Neural progenitor cell (in vitro differentiated cells): ENCODE measurements at regions not wholly inside any gene's neighbourhood (a gene's known extent, or its start where the extent isn't known, plus 50 kb on each side); places are given as distances from the start of the nearest gene placed in this dataset.

Experiments
- EZH2 ChIP-seq: fragments of 200-600 bp; sonication (generic); IDR thresholded peaks from 2 replicates; pipeline ENCODE4 v1.6.1; 2017; ENCODE audit warnings: antibody characterized with exemption, mild to moderate bottlenecking, moderate library complexity
- EZH2phosphoT487 ChIP-seq: fragments of 200-600 bp; sonication (generic); IDR thresholded peaks from 2 replicates; pipeline ENCODE4 v1.6.1; 2017; ENCODE audit warnings: antibody characterized with exemption
- TF ChIP-seq, protein P1 (sequence below): fragments of 200-600 bp; sonication (generic); IDR thresholded peaks from 2 replicates; pipeline ENCODE4 v1.5.1; 2017; ENCODE audit warnings: antibody characterized with exemption, mild to moderate bottlenecking

DNA sequence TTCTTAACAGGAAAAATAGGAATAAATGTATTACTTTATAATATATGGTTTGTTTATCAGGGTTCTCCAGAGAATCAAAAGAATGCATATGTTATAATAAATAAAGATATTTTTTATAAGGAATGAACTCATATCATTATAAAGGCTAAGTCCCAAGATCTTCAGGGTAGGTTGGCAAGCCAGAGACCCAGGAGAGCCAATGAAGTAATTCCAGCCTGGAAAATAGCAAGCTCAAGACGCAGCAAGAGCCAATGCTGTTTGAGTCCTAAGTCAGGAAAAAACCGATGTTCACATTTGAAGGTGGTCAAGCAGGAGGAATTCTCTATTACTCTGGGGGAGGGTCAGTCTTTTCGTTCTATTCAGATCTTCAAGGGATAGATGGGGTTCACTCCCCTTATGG is 490.0 kb downstream of the PCDH20 start:
- TF ChIP-seq, protein P1, sequence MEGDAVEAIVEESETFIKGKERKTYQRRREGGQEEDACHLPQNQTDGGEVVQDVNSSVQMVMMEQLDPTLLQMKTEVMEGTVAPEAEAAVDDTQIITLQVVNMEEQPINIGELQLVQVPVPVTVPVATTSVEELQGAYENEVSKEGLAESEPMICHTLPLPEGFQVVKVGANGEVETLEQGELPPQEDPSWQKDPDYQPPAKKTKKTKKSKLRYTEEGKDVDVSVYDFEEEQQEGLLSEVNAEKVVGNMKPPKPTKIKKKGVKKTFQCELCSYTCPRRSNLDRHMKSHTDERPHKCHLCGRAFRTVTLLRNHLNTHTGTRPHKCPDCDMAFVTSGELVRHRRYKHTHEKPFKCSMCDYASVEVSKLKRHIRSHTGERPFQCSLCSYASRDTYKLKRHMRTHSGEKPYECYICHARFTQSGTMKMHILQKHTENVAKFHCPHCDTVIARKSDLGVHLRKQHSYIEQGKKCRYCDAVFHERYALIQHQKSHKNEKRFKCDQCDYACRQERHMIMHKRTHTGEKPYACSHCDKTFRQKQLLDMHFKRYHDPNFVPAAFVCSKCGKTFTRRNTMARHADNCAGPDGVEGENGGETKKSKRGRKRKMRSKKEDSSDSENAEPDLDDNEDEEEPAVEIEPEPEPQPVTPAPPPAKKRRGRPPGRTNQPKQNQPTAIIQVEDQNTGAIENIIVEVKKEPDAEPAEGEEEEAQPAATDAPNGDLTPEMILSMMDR = no peak
- TF ChIP-seq EZH2 (no peak), EZH2phosphoT487 (no peak)
